Lower lobe of right lung (tissue), 2 donors: ENCODE measurements at regions not wholly inside any gene's neighbourhood (a gene's known extent, or its start where the extent isn't known, plus 50 kb on each side); places are given as distances from the start of the nearest gene placed in this dataset.

Experiments
- ATAC-seq, 2 donors: fragments of 200-7000 bp; cut with Tn5 transposase; one replicate each; pipeline ENCODE4 v1.9.1; 2020 to 2022; ENCODE audit warnings: mild to moderate bottlenecking in 2 of 2, moderate library complexity in 2 of 2
- DNase-seq: peaks from one replicate; pipeline ENCODE4 v3.0.0-alpha.2; 2020
- H3K27ac ChIP-seq: fragments of 200-600 bp; one replicate; pipeline ENCODE4 v1.8.0; 2022
- H3K27me3 ChIP-seq: fragments of 200-600 bp; one replicate; pipeline ENCODE4 v1.8.0; 2022; ENCODE audit warnings: low read depth
- H3K36me3 ChIP-seq: fragments of 200-600 bp; one replicate; pipeline ENCODE4 v1.8.0; 2022; ENCODE audit warnings: mild to moderate bottlenecking
- H3K4me1 ChIP-seq: fragments of 200-600 bp; one replicate; pipeline ENCODE4 v1.8.0; 2022
- H3K4me3 ChIP-seq: fragments of 200-600 bp; one replicate; pipeline ENCODE4 v1.8.0; 2022; ENCODE audit warnings: mild to moderate bottlenecking
- H3K9me3 ChIP-seq: fragments of 200-600 bp; one replicate; pipeline ENCODE4 v1.8.0; 2022
- CTCF ChIP-seq: fragments of 200-600 bp; IDR thresholded peaks from one replicate; pipeline ENCODE4 v1.8.0; 2022; ENCODE audit warnings: antibody characterized with exemption, mild to moderate bottlenecking
- intact Hi-C: fragments of 100-400 bp; cut with DNase I; formaldehyde crosslinking; loops from one replicate; pipeline ENCODE4 v1.11.0; 2022
- donor health status: DM: no; HTN: yes; CAD: no; lungs with severe emphysema.

DNA sequence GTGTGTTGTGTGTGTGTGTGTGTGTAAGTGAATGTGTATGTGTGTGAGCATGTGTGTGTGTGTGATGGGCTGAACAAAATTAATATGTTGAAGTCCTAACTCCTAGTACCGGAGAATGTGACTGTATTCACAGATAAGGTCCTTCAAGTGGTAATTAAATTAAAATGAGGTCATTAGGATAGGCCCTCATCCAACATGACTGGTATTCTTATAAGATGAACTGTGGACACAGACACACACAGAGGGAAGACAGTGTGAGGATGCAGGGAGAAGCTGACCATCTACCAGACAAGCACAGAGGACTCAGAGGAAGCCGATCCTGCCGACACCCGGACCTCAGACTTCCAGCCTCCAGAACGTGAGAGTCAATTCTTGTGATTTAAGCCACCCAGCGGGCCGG lies 91.2 kb upstream of the PGBD5 start:
- Histone ChIP-seq H3K36me3 (no peaks in the 10 kb centered on the region), H3K4me1 (no peaks in the 10 kb centered on the region), H3K4me3 (no peak overlapping the region), H3K27ac (no peak overlapping the region), H3K9me3 (no peaks in the 10 kb centered on the region), H3K27me3 (no peaks in the 10 kb centered on the region)
- TF ChIP-seq CTCF, result no peak
- intact Hi-C loops, result no loop called here
- ATAC-seq, result no peak
- no peak for DNase-seq

DNA sequence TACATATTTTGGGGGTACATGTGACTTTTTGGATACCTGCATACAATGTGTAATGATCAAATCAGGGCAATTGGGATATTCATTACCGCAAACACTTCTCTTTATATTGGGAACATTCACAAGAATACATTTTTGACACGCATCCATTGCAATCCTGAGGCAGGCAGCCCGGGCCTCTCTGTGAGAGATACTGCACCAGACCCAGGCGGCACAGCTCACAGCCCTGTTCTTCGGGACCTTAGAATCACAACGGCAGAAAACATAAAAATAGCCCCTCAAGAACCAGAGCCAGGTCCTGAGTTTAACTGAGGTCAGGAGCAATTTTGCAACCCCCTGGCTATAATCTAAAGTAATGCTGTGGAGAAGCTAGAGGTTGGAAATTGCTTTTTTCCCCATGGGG lies 90.8 kb upstream of the PGBD5 start:
- Histone ChIP-seq H3K4me3 (no peak overlapping the region), H3K27me3 (no peaks in the 10 kb centered on the region), H3K4me1 (no peaks in the 10 kb centered on the region), H3K36me3 (no peaks in the 10 kb centered on the region), H3K27ac (no peak overlapping the region), H3K9me3 (no peaks in the 10 kb centered on the region)
- no peak for TF ChIP-seq CTCF
- DNase-seq (no peak), ATAC-seq (no peak)
- intact Hi-C loops, result no loop called here

GRCh38 chr1:230515451-230516145 lies 89.5 kb upstream of the PGBD5 start:
- TF ChIP-seq CTCF, result no peak
- no peak for ATAC-seq
- H3K27ac ChIP-seq, result no peak overlapping the region
- no peaks in the 10 kb centered on the region for H3K9me3 ChIP-seq
- no peaks in the 10 kb centered on the region for H3K27me3 ChIP-seq
- no peak overlapping the region for H3K4me3 ChIP-seq
- no peak for DNase-seq
- no peaks in the 10 kb centered on the region for H3K36me3 ChIP-seq
- intact Hi-C loops, result no loop called here
- H3K4me1 ChIP-seq, result no peaks in the 10 kb centered on the region

- intact Hi-C loops, result no loop called here
- ATAC-seq, result no peak
- no peak for DNase-seq
These were observed 84.4 kb upstream of the PGBD5 start for GRCh38 chr1:230510496-230510895.

GRCh38 chr1:230509281-230509977 lies 83.3 kb upstream of the PGBD5 start:
- no peaks in the 10 kb centered on the region for H3K36me3 ChIP-seq
- no peak for DNase-seq
- H3K4me3 ChIP-seq, result no peak overlapping the region
- intact Hi-C loops, result no loop called here
- no peaks in the 10 kb centered on the region for H3K9me3 ChIP-seq
- no peak overlapping the region for H3K27ac ChIP-seq
- no peaks in the 10 kb centered on the region for H3K27me3 ChIP-seq
- H3K4me1 ChIP-seq, result peaks cover 12% of the 10 kb centered on the region
- peak; percentile 54 to 77 for ATAC-seq
- no peak for TF ChIP-seq CTCF

More at GRCh38 chr1:230510496-230510895, 84.4 kb upstream of the PGBD5 start:
- Histone ChIP-seq H3K36me3 (no peaks in the 10 kb centered on the region), H3K4me3 (no peak overlapping the region), H3K27me3 (no peaks in the 10 kb centered on the region), H3K4me1 (peaks cover 12% of the 10 kb centered on the region), H3K9me3 (no peaks in the 10 kb centered on the region), H3K27ac (no peak overlapping the region)
- TF ChIP-seq CTCF, result no peak
